HG03039 (cell line): ENCODE measurements at regions not wholly inside any gene's neighbourhood (a gene's known extent, or its start where the extent isn't known, plus 50 kb on each side); places are given as distances from the start of the nearest gene placed in this dataset.

Experiments used
- ATAC-seq: cut with Tn5 transposase; IDR thresholded peaks from one replicate; pipeline ENCODE4 v1.9.1; 2021; ENCODE audit warnings: mild to moderate bottlenecking, moderate library complexity; ENCODE audit not compliant: unreplicated experiment

DNA sequence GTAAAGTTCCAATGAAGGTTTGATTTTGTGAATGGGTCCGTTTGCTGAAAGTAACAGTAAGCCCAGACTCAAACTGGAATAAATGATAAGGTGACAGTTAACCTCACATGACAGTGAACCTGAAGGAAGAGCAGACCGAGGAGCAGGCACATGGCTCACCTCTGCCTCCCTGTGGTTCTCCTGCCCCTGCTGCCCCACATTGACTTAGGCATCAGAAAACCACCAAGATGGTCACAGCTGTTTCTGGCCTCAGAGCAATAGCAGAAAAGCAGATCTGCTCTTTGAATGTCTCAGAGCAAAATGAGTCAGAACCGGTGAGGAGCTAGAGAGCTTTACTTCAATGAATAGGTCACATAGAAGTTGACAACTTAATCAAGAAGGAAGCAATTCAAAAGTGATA is 487.6 kb downstream of the METTL4 start:
- ATAC-seq, result no peak

- ATAC-seq, result no peak
Observed at GRCh38 chr18:2086439-2086838, 484.9 kb downstream of the METTL4 start.

DNA sequence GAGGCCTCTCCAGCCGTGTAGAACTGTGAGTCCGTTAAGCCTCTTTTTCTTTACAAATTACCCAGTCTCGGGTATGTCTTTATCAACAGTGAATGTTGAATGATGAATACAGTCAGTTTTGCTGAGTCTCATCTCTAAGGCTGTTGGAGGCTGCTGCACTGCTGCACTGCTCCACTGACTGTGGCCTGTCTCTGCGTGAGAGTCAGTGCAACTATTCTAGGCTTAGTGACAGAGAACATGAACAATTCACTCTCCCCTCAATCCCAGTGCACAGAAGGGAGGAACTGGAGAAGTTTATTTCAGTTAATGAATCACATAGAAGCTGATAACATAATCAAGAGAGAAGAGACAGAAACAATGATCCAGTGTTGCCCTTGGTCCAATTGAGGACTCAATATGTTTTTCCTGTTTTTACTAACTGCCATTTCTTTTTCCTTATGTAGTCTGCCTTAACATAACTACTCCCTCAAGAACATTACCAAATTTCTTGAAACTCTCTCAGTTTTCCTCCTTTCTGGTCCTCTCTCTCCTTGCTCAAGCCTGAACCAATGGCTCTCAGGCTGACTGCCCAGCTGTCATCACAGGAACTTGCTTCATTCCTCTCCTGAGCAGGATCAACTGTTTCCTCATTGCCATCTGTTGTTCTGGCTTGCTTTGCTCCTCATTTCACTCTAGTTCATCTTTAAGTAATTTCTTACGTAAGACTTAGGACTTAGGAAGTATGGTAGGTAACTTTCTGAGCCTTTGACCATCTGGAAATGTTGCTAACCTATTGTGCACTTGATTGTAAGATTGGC is 483.2 kb downstream of the METTL4 start:
- no peak for ATAC-seq

DNA sequence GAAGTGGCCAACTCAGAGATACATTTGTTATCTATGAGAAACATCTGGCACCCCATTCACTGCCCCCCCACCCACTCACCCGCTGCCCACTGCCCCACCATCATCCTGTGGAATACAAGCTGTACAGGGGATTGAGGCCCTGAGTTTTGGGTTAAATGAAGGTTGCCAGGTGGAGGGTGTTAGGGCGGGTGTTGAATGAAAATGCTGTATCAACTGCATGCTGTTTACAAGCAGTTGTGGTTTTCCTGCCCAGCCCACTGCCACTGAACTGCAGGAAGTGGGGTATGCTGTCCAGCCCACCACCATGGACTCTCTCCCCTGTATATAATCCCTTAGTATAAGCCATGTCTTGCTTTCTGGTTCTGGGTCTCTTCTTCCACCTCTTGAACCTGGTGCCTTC is 481.9 kb downstream of the METTL4 start:
- ATAC-seq, result no peak

DNA sequence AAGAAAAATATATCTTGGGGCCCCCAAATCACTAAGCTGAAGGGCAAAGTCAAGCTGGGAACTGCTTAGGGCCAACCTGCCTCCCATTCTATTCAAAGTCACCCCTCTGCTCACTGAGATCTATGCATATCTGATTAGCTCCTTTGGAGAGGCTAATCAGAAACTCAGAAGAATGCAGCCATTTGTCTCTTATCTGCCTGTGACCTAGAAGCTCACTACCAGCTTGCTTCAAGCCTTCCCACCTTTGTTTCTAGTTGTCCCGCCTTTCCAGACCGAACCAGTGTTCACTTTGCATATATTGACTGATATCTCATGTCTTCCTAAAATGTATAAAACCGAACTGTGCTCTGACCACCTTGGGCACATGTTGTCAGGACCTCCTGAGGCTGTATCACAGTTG is 479.4 kb downstream of the METTL4 start:
- no peak for ATAC-seq

DNA sequence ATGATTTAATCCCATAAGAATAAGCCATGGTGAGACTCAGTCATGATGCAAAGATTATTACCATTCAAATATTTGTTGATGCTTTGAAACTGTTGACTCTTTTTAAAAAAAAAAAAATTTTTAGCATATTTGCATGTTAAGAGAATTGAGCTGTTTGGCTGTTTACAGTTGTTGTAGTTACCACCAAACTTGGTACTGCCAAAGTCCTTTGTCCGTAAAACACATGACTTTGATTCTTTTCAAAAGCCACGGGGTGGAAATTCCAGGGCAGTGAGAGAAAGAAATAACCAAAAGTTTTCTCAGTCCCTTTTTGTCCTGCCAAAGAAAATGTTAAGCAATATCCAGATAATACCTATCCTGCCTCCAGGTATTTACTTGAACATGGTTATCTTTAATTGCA is 474.8 kb downstream of the METTL4 start:
- no peak for ATAC-seq

DNA sequence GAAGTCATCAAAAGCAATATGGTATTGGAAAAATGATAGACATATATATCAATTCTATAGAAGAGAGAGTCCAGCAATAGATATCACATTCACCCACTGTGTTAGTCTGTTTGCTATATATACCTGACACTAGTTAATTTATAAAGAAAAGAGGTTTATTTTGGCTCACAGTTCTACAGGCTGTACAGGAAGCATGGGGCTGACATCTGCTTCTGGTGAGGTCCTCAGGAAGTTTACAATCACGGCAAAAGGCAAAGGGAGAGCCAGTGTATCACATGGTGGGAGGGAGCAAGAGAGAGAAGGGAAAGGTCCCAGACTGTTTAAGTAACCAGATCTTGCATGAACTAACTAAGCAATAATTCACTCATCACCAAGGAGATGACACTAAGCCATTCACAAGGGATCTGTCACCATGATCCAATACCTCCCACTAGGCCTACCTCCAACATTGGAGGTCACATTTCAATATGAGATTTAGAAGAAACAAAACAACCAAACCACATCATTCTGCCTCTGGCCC is 470.6 kb downstream of the METTL4 start:
- no peak for ATAC-seq

- no peak for ATAC-seq
Observed at GRCh38 chr18:2102022-2102421, 469.3 kb downstream of the METTL4 start.

GRCh38 chr18:2103299-2103698 is 468.0 kb downstream of the METTL4 start:
- no peak for ATAC-seq

DNA sequence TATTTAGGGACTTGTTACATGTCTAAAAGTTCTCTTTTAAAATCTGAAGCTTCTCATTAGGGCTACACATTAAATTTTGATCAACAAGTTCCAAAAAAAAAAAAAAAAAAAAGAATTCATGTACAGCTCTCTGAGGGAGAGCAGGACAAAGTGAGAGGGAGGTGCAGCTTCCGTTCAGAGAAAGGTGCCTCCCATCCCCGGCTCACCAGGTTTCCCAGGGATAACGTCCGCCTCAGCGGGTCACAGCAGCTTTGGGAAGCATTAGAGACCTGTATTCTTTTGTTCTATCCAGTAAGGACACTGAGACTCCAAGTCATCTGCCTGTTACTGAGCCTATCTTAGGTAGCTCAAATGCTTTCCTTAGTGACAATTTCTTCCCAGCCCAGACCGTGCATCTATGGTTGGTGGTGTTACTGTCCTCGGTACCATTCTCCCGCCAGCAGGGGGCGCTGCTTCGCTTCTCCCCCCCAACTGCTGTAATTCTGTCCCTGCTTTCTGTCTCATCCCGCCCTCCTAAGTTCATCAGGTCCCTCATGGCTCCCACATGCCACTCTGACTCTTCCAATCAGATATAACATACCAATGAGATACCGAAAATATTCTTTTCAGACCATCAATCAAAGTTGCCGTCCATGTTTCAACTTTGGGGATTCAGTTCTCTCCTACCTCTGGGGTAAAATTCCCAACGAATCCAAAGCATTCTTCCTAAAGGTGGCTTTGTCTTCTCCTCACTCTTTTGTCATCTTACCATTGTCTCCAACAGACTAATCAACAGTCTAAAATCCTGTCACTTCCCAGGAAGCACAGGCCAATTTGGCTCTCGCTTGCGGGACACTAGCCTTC is 466.5 kb downstream of the METTL4 start:
- peak; percentile 86 for ATAC-seq

- no peak for ATAC-seq
Observed at GRCh38 chr18:2108591-2108990, 462.7 kb downstream of the METTL4 start.

GRCh38 chr18:2111456-2111855 is 459.8 kb downstream of the METTL4 start:
- ATAC-seq, result no peak

DNA sequence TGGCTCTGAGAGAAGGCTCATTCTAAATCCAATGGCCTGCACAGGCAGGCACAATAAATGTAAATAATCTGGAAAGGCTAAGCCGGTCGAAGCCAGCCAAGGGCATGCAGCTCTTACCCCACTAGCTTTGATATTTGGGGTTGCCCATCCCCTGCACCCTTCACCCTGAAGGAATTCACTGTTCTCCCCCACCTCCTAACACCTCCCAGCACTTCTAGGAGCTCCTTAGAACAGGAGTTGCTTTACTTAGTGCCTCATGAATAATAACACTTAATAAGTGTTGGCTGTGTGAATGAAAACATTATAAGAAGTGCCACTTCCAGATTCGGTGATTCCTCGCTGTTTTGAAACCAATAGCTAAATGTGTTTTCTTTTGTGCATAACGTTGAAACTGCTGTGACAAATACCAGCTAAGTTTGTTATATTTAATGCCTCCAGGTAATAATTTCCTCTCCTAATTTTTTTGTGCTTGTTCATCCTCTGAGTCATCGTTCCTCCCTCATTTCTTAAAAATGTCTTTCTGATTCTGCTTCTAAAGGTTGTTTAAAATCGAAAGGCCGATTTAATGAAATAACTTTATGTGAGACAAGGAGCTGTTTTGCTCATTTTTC is 458.8 kb downstream of the METTL4 start:
- no peak for ATAC-seq

DNA sequence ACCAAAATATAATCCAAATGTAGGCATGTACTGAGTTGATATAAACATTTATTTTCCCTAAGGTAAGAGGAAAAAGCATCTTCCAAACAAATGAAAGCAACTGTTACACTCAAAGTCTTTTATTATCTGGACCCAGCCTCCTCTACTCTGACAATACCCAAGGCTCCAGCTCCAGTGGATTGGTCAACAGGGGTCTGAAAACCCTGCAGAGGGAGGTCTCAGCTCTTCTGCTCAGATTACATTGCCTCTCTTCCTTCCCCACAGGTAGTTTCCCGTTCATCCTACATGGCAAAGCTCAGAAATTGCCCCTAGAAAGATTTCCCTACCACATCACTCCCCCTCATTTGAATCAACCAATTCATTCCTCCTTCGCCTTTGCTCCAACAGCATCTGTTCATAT is 457.0 kb downstream of the METTL4 start:
- no peak for ATAC-seq

DNA sequence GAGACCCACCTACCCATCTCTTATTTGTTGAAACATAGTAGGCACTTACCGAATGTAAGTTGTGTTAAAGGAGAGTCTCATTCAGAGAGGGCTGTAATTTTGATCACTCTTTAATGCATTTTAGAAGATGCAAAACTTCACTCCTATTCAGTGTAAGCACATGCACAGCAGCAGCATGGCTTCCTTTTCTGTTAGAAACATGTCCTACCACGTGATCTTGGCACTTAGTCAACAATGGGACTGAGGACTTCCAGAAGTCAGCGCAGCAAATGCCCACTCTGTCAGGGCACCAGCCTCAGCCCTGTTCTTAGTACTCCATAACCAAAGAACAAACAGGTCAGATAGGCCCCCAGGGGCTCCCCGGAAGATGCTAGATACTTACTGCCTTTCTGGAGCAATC is 456.5 kb downstream of the METTL4 start:
- no peak for ATAC-seq

- ATAC-seq, result no peak
Observed at GRCh38 chr18:2121224-2121623, 450.1 kb downstream of the METTL4 start.

DNA sequence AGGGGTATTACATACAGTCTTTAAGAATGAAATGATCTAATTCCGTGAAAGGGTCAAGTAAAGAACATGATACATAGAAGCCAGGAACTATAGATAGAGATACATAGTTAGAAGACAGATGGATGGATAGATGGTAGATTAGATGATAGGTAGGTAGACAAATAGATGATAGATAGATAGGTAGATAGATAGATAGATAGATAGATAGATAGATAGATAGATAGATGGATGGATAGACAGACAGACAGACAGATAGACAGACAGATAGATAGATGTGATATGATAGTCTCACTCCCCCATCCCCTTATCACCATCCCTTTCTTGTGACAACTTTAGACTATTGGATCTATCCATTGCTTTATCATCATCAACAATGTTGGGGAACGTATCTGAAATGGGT is 448.2 kb downstream of the METTL4 start:
- no peak for ATAC-seq

GRCh38 chr18:2134364-2134763 is 436.9 kb downstream of the METTL4 start:
- no peak for ATAC-seq

- no peak for ATAC-seq
Observed at GRCh38 chr18:2135309-2135708, 436.0 kb downstream of the METTL4 start.

DNA sequence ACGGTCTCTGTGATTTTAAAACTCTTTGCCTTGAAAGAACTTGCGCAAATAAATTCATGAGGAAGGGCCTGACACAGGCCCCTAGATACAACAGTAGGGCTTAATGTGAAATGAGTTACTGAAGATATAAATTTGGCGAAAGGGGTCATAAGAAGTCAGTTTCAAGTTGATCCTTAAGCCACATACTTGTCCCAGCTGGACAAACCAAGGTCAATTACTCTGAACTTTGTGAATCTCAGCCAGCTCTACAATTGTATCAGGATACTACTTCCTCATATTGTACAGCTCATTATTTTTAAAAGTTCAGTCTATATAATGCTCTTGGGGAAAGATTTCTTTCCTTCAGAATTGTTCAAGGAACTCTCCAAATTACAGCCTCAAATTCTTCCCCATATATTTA is 432.8 kb downstream of the METTL4 start:
- ATAC-seq, result no peak

DNA sequence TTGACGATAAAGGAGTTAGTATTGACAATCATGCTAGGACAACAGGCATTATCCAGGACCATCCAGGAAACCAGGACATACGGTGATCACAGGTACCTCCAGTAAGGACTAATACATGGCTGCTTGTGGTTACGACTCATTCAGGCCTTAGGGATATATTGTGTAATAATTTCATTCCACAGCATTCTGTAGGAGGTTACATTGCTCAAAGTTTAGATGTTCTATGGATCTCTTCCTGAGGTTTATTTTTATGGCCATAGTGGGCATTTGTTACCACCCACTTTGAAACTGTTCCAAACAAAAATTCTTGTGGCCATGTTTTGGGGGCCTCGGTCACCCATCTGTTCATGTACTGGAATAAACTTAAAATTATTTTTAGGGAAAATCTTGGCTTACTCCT is 431.6 kb downstream of the METTL4 start:
- ATAC-seq, result no peak

GRCh38 chr18:2143636-2144035 is 427.7 kb downstream of the METTL4 start:
- no peak for ATAC-seq
